ENCODE measurements at regions not wholly inside any gene's neighbourhood (a gene's known extent, or its start where the extent isn't known, plus 50 kb on each side); places are given as distances from the start of the nearest gene placed in this dataset.

- no peak for TF ChIP-seq POLR2AphosphoS5 (IDR thresholded peaks at IDR 0.05; ENCODE audit: low read depth, low read length)
- no peak for TF ChIP-seq POLR2A (IDR thresholded peaks at IDR 0.05; ENCODE audit: low read depth, low read length)
These were observed 346.0 kb downstream of the USP25 start for GRCh38 chr21:16075649-16076282.

Data from GM12892 (cell line).